Kasumi-1 (cell line): ENCODE measurements at regions not wholly inside any gene's neighbourhood (a gene's known extent, or its start where the extent isn't known, plus 50 kb on each side); places are given as distances from the start of the nearest gene placed in this dataset.

Experiments
- DNase-seq, 2 experiments: peaks; one replicate each; lab custom pipeline; 2025; lab: John Stamatoyannopoulos, UW

DNA sequence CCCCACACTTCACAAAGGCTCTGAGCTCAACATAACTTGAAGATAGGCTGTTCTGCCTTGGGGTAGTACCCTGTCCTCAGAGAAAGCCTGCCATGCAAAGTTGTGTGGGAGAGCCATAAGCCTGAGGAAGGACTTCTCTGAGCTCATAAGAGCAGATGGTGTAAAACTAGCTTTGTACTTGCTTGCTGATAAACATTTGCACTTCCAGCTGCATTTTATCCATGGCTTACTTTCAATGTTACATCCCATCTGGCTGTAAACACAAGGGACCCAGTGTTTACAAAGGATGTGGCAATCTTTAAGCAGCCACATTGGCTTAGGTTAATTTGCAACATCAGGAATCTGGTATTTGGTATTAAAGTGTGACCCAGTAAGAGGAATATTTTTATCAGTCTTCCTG, 258.1 kb downstream of the IPO8 start:
- no peak for DNase-seq

DNA sequence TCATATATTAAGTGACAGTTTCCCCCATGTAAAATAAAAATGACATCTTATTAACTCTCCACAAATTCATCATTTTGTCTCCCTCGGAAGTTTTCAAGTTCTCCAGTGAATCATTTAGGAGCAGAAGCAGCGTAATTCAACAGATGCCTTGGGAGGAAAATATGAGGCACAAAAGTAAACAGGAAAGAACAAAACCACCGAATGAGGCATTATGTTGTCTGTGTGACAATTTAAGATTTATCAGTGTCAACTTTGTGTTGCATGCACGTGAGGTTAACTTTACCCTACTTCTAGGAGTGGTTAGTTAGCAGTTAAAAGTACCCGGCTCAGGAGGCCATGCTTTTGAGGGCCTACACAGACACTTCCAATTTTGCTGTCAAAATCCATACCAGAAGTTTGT, 258.6 kb downstream of the IPO8 start:
- DNase-seq, result no peak

DNA sequence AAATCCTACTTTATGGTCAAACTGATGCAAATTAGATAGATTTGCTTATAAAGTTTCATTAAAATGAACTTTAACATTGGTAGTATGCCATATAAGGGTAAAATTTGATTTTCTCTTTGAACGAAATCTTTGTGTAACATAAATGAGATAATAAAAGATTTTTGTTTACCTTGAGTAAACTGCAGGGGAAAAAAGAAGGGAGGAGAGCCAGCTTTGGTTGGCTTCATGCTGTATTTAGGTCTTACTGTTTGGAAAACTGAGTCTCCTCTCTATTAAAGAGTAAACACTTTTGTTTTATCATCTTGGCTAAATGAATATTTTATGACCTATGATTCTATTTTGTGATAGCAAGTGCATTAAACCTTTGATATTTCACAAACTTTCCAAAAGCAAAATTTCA, 267.6 kb downstream of the IPO8 start:
- no peak for DNase-seq

DNA sequence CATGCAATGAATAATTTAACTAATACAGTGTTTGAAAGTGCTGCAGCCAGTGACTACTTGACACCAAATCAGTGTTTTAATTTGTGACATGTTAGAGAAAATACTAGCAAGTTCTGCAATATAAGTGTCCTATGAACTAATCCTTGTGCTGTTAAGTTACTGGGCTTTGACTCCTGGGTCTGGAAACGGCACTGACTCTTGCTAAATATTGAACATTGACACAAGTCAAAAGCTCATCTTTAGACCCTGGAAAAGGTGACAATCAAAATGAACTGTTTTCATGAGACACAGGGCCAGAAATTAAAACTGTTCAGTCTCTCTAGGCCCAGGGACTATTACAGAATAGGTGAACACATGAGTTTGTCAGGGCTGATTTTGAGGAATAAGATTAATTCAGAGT, 268.1 kb downstream of the IPO8 start:
- no peak for DNase-seq

DNA sequence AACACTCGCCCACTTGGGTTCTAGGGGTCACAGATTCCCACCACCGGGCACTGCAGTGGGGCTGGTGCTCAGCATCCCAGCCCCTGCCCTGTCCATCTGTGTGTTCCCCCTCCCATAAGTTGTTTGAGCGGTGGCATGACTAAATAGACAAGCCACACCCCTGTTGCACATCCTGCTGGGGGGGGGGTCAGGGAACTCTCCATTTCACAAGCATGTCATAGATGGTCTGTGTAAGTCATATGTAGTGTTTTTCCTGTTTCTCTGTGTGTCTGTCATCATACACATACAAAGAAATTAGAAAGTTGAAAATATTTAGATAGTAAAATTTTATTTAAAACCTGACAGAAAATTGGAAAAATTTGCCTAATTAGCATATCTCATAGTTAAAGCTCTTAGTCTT, 270.2 kb downstream of the IPO8 start:
- DNase-seq, result no peak

DNA sequence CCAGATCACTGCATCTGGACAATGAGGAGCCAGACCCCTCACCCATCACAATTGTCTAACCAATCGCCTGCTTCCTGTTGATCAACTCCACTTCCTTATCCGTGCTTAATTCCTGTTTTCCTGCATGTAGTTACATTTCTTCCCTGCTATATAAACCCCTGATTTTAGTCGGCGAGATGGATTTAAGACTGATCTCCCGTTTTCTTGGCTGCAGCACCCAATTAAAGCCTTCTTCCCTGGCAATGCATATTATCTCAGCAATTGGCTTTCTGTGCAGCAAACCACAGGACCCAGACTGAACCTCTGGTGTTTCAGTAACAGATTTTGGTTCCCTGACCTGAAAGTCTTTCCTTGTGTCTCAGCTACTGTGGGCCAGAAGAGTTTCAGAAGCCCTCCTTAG, 272.3 kb downstream of the IPO8 start:
- DNase-seq, result no peak

DNA sequence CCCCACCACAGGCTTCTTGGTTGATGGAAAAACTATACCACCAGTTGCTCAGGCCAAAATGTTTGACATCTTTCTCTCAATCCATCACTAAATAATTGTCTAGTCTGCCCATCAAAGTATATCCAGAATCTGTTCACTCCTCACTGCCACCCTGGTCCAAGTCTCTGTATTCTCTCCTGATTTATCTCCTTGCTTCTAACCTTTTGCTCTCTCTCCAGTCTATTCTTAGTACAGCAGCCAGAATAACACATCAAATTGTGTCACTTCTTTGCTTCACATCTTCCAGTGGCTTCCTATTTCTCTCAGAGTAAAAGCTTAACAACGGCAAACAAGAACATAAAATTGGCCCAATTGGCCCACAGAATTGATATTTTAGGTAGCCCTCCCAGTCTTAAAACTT, 272.8 kb downstream of the IPO8 start:
- DNase-seq, result no peak

DNA sequence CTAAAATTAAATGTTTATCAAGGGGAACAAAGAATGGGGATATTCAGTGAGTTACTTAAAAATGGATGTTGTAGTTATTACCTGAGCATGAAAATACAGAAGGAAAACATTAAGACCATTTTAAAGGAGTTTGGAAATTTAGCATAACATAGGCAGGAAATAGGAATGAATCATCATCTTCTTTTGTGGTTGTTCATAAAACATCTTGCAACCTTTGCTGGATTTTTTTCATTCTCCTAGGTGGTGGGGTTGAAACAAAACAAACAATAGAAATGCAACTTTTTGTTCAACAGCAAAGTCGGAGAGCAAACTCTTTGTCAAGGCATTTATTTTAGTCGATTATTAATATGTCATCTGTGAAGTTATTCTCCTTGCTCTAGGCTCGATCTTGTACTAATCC, 275.1 kb downstream of the IPO8 start:
- no peak for DNase-seq

DNA sequence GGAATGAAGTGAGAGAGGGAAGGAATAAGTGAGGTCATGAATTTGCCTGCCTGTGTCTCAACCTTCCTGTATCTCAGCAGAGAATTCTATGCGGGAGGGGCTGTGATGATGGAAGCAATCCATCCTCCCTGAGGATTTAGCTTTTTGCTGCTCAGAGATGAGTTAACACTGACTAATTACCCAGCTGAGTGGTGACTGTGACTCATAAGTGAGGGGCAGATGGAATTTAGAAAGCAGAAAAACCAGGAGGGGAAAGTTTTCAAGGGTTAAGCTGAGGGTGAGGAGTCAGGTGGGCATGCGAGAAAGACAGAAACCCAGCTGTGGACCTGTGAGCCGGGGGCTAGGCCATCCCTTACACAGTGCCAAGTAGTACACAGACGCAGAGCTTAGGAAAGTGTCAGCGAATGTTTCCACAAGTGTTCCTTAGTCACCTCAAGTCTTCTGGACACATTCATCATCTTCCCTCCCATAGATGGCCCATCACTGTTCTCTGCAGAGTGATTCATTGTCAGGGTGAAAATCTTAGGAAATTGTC, 277.9 kb downstream of the IPO8 start:
- DNase-seq, result no peak

DNA sequence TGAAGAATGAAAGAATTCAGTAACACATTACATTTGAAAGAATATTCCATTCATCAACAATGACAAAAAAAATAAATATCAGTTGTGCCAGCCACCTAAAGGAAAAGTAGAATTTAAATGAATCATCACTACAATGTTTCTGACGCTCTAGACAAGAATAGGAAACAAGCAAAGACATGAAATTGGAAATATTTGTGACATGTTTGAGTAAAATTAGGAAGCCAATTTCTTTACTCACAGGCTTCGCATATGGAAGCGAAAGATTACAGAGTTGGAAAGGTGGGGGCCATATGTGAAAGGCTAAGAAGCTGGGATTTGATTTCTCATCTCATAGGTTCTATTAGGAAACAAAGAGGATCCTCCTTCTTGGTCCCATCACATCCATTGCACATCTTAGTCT, 279.0 kb downstream of the IPO8 start:
- DNase-seq, result no peak

DNA sequence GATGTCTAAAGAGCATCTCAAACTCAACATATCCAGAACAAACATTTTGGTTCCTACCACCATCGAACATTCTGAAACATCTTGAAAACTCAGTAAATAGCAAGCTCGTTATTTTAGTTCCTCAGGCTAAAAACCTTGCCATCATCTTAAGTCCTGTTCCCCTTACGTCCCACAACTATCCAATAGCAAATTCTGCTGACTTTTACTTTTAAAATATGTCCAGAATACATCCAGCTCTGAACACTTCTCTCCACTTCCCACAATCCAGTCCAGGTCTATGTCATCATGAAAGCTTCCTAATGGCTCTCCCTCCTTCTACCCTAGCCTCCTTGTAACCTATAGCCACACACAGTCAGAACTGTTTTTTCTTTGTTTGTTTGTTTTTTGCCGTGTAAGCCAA, 279.9 kb downstream of the IPO8 start:
- DNase-seq, result no peak

DNA sequence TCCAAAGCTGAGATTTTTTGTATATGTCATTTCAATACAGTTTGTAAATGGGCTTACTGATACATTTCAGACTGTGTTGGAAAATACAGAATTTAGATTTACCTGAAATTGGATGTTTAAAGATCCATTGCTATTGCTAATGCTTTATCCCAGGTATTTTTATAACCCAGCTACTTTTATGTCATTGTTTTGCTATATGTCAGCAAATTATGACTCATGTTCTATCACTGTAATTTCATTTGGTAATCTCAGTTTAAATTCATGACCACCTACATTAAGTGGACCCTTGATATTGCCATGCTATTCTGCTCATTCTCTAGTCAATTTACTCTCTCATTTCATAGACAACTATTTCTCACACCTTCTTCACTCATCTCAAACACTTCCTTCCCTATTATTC, 281.2 kb downstream of the IPO8 start:
- no peak for DNase-seq

DNA sequence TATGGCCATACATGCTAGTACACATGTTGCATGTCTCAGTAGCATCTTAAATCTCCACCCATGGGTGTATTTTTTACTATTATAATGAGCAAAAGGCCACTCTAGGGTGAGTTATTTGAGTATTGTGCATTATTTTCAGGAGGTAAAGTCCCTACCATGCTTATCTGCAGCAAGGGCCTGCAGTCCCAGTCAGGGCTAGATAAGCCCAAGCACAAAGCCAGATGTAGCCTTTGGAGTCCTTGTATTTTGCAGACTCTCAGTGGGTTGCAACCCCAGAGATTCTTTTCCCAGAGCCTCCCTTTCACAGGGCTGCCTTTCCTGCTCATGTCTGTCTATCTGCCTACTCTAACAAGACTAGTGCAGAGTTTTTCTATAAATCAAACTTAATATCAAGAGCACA, 295.3 kb downstream of the IPO8 start:
- no peak for DNase-seq

DNA sequence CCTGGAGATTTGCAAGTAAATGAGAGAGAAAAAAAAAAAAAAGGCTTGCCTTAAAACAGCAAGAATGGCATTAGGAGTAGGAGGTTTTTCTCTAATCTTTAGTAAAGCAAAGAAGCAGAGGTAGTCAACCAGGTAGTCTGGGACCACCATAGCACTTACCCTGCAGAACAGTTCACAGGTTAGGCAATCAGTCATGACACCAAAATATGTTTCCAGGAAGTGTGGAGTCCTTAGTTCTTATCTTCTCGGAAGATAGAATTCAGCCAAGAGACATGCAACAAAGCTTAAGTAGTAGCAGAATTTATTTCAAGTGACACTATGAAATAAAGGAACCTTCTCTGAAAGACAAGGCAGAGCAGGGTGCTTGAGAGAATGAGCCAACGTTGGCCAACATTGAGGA, 295.8 kb downstream of the IPO8 start:
- no peak for DNase-seq

DNA sequence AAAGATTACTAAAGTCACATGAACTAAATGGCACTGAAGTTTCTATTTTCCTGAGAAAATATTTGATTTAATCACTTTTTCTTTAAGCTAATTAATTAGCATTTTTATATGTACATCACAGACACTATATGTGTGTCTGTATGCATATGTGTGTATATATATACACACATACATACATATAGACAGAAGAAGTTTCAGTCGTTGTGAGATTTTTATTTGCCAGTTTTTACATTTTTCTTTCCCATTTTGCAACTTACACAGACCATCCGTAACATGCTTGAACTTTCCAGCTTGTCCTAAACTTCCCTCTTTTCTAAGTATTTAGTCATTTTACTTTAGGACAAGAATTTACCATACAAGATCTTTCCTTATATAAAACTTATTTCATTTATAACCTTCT, 299.1 kb downstream of the IPO8 start:
- DNase-seq, result peak in 1 of 2 experiments; percentile 11

DNA sequence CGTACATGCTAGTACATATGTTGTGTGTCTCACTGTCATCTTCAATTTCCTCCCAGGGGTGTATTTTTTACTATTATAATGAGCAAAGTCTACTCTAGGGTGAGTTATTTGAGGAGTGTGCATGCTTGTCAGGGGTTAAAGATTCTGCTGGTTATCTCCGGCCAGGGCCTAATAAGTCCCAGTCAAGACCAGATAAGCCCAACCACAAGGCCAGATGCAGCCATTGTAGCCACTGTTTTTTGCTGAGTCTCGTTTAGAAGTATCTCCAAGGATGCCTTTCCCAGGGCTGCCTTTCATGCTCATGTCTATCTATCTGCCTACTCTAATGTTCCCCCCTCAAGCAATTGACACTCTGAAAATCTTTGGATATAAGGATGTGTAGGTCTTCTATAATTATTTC, 300.5 kb downstream of the IPO8 start:
- no peak for DNase-seq

DNA sequence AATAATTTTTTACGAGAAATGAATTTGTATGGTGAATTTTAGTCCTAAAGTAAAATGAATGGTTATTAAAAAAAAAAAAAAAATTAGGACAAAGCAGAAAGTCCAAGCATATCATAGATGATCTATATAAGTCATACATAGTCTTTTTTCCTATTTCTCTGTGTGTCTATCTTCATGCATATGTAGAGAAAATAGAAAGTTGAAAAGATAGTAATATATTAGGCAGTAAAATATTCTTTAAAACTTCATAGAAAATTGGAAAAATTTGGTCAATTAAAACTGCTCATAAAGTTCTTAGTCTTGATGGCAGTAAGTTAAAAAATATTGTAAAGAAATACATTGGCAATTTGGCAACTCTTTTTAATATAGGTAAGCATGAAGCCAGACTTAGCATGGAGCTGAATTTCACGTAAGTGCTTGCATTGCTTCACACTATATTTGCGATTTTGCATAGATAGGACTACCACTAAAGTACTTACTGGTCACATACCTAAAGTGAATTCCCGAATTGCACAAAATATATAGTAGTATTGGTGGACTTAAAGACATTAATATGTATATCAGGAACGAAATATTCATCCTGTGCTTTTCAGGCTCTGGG, 303.8 kb downstream of the IPO8 start:
- DNase-seq, result no peak

DNA sequence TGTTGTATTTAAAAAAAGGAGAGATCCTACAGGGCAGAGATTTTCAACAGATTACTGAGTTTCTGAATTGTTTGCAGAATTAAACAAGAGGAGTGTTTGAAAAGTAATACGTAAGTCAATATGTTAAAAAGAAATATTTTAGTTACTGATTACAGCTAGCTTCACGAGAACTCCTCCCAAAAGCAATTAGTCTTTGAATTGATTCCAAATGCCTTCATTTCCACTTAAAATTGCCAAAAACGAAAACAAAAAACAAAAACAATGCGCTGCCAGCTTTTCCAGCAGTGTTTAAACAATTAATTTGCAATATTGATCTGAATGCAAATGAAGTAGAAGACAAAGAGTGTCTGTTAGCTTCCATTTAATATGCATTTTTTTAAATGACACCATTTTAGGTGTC, 310.0 kb downstream of the IPO8 start:
- DNase-seq, result no peak

DNA sequence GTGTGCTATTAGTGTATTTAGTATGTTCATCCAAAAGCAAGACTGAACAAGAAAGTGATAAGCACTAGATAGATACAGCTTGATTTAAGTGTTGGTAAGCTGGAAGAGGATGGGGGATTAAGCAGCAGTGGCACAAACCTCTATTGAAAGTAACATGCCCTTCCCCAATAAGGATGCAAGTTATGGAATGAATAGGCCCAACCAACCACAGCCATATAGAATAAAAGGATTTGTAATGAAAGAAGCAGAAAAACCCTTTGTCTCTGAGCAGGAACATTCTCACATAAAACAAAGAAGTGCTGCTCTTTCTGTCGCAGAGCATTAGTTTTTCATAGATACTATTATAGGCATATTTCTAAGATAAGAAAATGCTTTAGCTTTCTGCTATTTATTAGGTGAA, 310.7 kb downstream of the IPO8 start:
- no peak for DNase-seq

DNA sequence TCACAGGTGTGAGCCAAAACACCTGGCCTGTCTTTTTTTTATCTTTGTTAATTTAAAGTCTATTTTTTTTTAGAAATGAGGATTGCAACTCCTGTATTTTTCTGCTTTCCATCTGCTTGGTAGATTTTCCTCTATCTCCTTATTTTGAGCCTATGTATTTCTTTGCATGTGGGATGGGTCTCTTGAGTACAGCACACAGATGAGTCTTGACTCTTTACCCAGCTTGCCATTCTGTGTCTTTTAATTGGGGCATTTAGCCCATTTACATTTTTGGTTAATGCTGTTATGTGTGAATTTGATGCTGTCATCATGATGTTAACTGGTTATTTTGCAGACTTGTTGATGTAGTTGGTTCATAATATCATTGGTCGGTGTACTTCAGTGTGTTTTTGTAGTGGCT, 317.4 kb downstream of the IPO8 start:
- DNase-seq, result no peak

DNA sequence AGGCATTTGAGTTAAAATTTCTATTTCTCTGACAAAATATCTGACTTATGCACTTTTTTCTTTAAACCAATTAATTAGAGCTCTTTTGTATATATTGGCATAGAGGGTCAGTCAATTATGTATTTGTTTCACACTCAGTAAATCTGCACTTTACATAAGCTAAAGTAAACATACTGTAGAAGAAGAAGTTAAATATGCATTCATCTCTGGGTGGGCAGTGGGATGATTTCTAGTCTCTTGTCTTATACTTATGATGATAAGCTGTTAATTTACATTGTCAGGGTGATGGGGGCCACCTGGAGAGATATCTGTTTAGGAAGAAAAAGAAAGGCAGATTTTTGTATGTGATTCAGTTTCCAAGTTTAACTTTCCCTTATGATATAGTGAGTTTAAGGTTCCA, 330.8 kb downstream of the IPO8 start:
- DNase-seq, result no peak

DNA sequence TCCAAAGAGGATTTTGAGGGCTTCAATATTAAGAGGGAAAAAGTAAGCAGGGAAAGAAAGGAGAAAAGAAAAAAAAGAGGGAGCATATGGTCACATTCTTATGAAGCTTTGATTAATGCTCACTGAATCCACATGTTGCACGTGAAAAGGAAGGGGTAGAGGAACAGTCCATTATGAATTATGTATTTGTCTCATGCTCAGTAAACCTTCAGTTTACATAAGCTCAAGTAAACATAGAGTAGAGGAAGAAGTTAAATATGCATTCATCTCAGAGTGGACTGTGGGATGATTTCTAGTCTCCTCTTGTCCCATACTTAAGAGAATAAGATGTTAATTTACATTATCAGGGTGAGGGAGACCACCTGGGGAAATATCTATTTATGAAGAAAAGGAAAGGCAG, 334.5 kb downstream of the IPO8 start:
- DNase-seq, result no peak

DNA sequence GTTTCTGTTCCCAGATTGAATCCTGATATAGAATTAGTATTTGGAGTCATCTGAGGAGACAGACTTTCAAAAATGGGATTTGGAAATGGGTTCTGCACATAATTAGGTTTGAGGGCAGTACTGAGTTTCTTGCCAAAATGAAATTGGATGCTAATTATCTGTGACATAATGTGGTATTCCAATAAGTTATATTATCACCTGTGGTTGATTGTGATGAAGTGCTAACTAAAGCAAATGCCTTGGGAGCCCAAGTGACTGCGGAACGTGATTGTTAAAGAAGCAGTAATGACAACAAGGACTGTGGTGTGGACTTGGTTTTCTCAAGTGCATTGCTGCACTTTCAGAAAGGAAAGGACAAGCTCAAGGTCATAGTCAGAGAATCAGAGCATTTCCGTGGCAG, 337.0 kb downstream of the IPO8 start:
- DNase-seq, result no peak

DNA sequence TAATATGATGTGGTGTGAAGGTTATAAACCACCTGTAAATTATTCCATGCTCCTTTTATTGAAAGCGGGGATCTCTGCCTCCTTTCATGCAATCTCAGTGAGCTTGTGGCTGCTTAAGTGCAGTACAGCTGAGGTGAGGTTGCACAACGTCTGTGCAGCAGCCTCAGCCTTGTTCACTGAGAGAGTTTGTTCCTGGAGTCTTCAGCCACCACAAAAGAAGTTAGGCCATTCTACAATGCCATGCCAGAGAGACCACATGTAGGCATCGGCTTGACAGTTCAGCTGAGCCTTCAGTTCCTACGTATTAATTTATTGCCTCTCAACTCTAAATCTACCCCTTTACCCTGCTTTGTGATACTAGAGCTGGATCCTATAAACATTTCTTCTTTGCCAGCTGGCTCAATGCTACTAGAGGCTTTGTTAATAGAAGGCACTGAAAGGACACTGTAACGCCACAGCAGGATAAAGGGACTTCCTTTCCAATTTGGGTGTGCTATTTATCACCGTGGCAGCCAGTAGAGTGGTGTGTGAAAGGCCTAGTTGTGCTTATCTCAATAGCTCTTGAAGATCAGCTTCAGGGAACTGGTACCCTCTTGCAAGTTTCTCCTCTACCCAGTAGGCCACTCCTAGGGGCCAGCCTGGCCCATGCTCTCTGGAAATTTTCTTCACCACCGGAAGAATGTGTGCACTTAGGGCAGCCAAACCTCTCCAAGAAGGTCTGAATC, 337.7 kb downstream of the IPO8 start:
- no peak for DNase-seq
